HepG2 (cell line): ENCODE measurements at regions not wholly inside any gene's neighbourhood (a gene's known extent, or its start where the extent isn't known, plus 50 kb on each side); places are given as distances from the start of the nearest gene placed in this dataset.

Source experiments
- DDIT3 ChIP-seq: sonication (generic); formaldehyde crosslinking; IDR thresholded peaks from 2 replicates; pipeline ENCODE4 v1.4.0; 2020; ENCODE audit warnings: mild to moderate bottlenecking, missing genetic modification reagents
- KMT2A ChIP-seq: sonication (generic); formaldehyde crosslinking; IDR thresholded peaks from 2 replicates; pipeline ENCODE4 v1.4.0; 2020; ENCODE audit warnings: missing genetic modification reagents
- LCORL ChIP-seq, 2 experiments: fragments of 450-650 bp in 1 of 2; sonication (generic) in 1 of 2; formaldehyde crosslinking in 1 of 2; IDR thresholded peaks; 2 replicates each; pipeline versions ENCODE4 v1.5.0 to v1.6.1; 2017 to 2020; ENCODE audit warnings: antibody characterized with exemption in 1 of 2, missing genetic modification reagents in 1 of 2
- SNAI1 ChIP-seq: sonication (generic); formaldehyde crosslinking; IDR thresholded peaks from 2 replicates; pipeline ENCODE4 v1.5.0; 2020; ENCODE audit warnings: mild to moderate bottlenecking, missing genetic modification reagents, borderline replicate concordance
- THAP8 ChIP-seq: sonication (generic); formaldehyde crosslinking; IDR thresholded peaks from 2 replicates; pipeline ENCODE4 v1.5.1; 2020; ENCODE audit warnings: missing genetic modification reagents, mild to moderate bottlenecking, borderline replicate concordance
- ZNF24 ChIP-seq: fragments of 450-650 bp; IDR thresholded peaks from 2 replicates; pipeline ENCODE4 v1.6.1; 2017; ENCODE audit warnings: antibody characterized with exemption, mild to moderate bottlenecking
- ZNF280D ChIP-seq: sonication (generic); formaldehyde crosslinking; IDR thresholded peaks from 2 replicates; pipeline ENCODE4 v1.5.1; 2020; ENCODE audit warnings: mild to moderate bottlenecking, missing genetic modification reagents
- ZNF30 ChIP-seq: sonication (generic); formaldehyde crosslinking; IDR thresholded peaks from 2 replicates; pipeline ENCODE4 v1.5.0; 2020; ENCODE audit warnings: mild to moderate bottlenecking, missing genetic modification reagents
- ZNF768 ChIP-seq: sonication (generic); formaldehyde crosslinking; IDR thresholded peaks from 2 replicates; pipeline ENCODE4 v1.4.0; 2020; ENCODE audit warnings: missing genetic modification reagents
- ZNF770 ChIP-seq: sonication (generic); formaldehyde crosslinking; IDR thresholded peaks from 2 replicates; pipeline ENCODE4 v1.5.0; 2020; ENCODE audit warnings: mild to moderate bottlenecking, missing genetic modification reagents
- ZXDC ChIP-seq: sonication (generic); formaldehyde crosslinking; IDR thresholded peaks from 2 replicates; pipeline ENCODE4 v1.5.0; 2020; ENCODE audit warnings: mild to moderate bottlenecking, missing genetic modification reagents

- no peak for TF ChIP-seq THAP8 (CRISPR knock-in tag)
- TF ChIP-seq SNAI1 (CRISPR knock-in tag): no peak
- no peak for TF ChIP-seq LCORL (IDR thresholded peaks at IDR 0.05)
- no peak for TF ChIP-seq LCORL (CRISPR knock-in tag; IDR thresholded peaks at IDR 0.05)
- TF ChIP-seq DDIT3 (CRISPR knock-in tag): no peak
- TF ChIP-seq ZNF280D (CRISPR knock-in tag): no peak
- TF ChIP-seq ZNF770 (CRISPR knock-in tag): no peak
- no peak for TF ChIP-seq KMT2A
- TF ChIP-seq ZNF768 (CRISPR knock-in tag): no peak
- no peak for TF ChIP-seq ZNF24
- TF ChIP-seq ZXDC (CRISPR knock-in tag): no peak
- TF ChIP-seq ZNF30 (CRISPR knock-in tag): no peak
Observed at GRCh38 chr16:86303787-86304678, 206.3 kb upstream of the FOXF1 start (continued).
